DND-41 (cell line): ENCODE measurements at regions not wholly inside any gene's neighbourhood (a gene's known extent, or its start where the extent isn't known, plus 50 kb on each side); places are given as distances from the start of the nearest gene placed in this dataset.
A peak's percentile ranks its signal among the peaks of the same experiment; 100 is the strongest.

Source experiments
- ATAC-seq: fragments of 200-7000 bp; cut with Tn5 transposase; 3 replicates; pipeline ENCODE4 v1.9.1; 2021; ENCODE audit warnings: low read depth; ENCODE audit not compliant: insufficient read depth
- DNase-seq: peaks from one replicate; pipeline ENCODE4 v3.0.0-alpha.2; 2020
- H2AFZ ChIP-seq: 2 replicates; pipeline ENCODE4 v1.6.0; 2012; ENCODE audit warnings: low read depth, low read length
- H3K27ac ChIP-seq: 2 replicates; pipeline ENCODE4 v1.5.1; 2012; ENCODE audit warnings: low read length, inconsistent platforms
- H3K27me3 ChIP-seq: fragments of 200-600 bp; sonication (generic); 2 replicates; pipeline ENCODE4 v1.6.0; 2012; ENCODE audit warnings: low read length, mild to moderate bottlenecking, inconsistent platforms; ENCODE audit not compliant: insufficient read depth, poor library complexity
- H3K36me3 ChIP-seq: 2 replicates; pipeline ENCODE4 v1.5.1; 2012; ENCODE audit warnings: low read length, inconsistent platforms; ENCODE audit not compliant: insufficient read depth
- H3K4me1 ChIP-seq: 2 replicates; pipeline ENCODE4 v1.5.1; 2012; ENCODE audit warnings: mild to moderate bottlenecking, low read length; ENCODE audit not compliant: insufficient read depth
- H3K4me2 ChIP-seq: 2 replicates; pipeline ENCODE4 v1.6.0; 2012; ENCODE audit warnings: mild to moderate bottlenecking, moderate library complexity, low read length, inconsistent platforms; ENCODE audit not compliant: insufficient read depth
- H3K4me3 ChIP-seq, 2 experiments: fragments of 200-600 bp in 1 of 2; shearing (Covaris generic) in 1 of 2; 2 replicates each; pipeline ENCODE4 v1.5.1; 2012 to 2016; ENCODE audit warnings: inconsistent platforms in 2 of 2, low read length in 2 of 2, mild to moderate bottlenecking in 2 of 2, low read depth in 1 of 2, moderate library complexity in 1 of 2
- H3K79me2 ChIP-seq: 2 replicates; pipeline ENCODE4 v1.6.0; 2012; ENCODE audit warnings: low read length, inconsistent platforms; ENCODE audit not compliant: insufficient read depth
- H3K9ac ChIP-seq: 2 replicates; pipeline ENCODE4 v1.6.0; 2012; ENCODE audit warnings: low read depth, mild to moderate bottlenecking, inconsistent platforms, low read length, moderate library complexity
- H3K9me3 ChIP-seq: 2 replicates; pipeline ENCODE4 v1.5.1; 2012; ENCODE audit warnings: low read length, moderate library complexity, mild to moderate bottlenecking, inconsistent platforms; ENCODE audit not compliant: insufficient read depth, severe bottlenecking
- H4K20me1 ChIP-seq: 2 replicates; pipeline ENCODE4 v1.6.0; 2012; ENCODE audit warnings: low read length; ENCODE audit not compliant: insufficient read depth
- EZH2 ChIP-seq: IDR thresholded peaks from 3 replicates; pipeline ENCODE4 v1.6.1; 2012; ENCODE audit warnings: borderline replicate concordance, low read depth, mild to moderate bottlenecking, moderate library complexity, low read length, inconsistent platforms; ENCODE audit not compliant: severe bottlenecking
- TF ChIP-seq, protein P1 (sequence below): IDR thresholded peaks from 2 replicates; pipeline ENCODE4 v1.5.1; 2012; ENCODE audit warnings: borderline replicate concordance, low read length, moderate library complexity, mild to moderate bottlenecking; ENCODE audit not compliant: poor library complexity, severe bottlenecking; ENCODE audit errors: extremely low read depth

DNA sequence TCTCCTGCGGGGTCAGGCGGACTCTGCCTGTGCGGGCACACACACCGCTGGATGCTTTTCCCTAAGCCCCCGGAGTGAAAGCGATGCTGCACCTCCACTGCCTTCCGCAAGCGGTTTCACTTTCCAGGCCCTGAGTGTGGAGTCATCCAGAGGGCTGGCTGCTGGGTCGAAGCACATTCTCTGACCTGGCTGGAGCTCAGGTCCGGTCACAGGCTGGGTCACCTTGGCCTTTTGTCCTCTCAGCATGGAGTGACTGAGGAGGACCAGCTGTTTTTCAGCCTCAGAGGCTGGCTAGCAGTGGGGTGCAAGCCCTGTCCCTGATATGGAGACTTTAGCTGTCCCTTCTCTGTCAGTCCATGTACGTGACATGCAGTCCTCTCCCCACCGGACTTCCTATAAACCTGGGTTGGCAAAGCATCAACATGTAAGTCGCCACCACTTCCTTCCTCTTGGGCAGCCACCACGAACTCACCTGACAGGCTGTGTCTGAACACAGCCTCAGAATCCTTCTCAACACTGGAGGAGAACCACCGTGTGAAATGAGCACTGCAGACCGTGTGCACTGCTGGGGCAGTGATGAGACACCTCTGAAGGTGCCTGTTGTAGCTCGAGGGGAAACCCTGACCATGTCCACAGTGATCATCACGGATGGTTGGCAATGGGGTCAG is 51.3 kb downstream of the GADD45G start:
- peaks cover 6% of the 10 kb centered on the region for H3K4me1 ChIP-seq
- H3K9me3 ChIP-seq = no peaks in the 10 kb centered on the region

GRCh38 chr9:89657295-89657694 is 52.5 kb downstream of the GADD45G start:
- ATAC-seq = no peak
- no peak overlapping the region for H3K4me2 ChIP-seq

More for the DNA sequence above, 51.3 kb downstream of the GADD45G start:
- no peak for TF ChIP-seq EZH2
- TF ChIP-seq, protein P1, sequence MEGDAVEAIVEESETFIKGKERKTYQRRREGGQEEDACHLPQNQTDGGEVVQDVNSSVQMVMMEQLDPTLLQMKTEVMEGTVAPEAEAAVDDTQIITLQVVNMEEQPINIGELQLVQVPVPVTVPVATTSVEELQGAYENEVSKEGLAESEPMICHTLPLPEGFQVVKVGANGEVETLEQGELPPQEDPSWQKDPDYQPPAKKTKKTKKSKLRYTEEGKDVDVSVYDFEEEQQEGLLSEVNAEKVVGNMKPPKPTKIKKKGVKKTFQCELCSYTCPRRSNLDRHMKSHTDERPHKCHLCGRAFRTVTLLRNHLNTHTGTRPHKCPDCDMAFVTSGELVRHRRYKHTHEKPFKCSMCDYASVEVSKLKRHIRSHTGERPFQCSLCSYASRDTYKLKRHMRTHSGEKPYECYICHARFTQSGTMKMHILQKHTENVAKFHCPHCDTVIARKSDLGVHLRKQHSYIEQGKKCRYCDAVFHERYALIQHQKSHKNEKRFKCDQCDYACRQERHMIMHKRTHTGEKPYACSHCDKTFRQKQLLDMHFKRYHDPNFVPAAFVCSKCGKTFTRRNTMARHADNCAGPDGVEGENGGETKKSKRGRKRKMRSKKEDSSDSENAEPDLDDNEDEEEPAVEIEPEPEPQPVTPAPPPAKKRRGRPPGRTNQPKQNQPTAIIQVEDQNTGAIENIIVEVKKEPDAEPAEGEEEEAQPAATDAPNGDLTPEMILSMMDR = no peak
- no peak overlapping the region for H3K9ac ChIP-seq
- no peaks in the 10 kb centered on the region for H3K79me2 ChIP-seq
- no peaks in the 10 kb centered on the region for H3K27me3 ChIP-seq
- peak; percentile 69 for ATAC-seq
- H4K20me1 ChIP-seq = no peaks in the 10 kb centered on the region
- peak; percentile 23 for DNase-seq
- no peak overlapping the region for H2AFZ ChIP-seq
- no peak overlapping the region for H3K4me2 ChIP-seq
- H3K4me3 ChIP-seq = no peak overlapping the region
- no peak overlapping the region for H3K27ac ChIP-seq
- no peaks in the 10 kb centered on the region for H3K36me3 ChIP-seq

GRCh38 chr9:89657765-89658164 is 53.0 kb downstream of the GADD45G start:
- H3K4me3 ChIP-seq = no peak overlapping the region
- peaks cover 6% of the 10 kb centered on the region for H3K4me1 ChIP-seq
- no peak overlapping the region for H3K4me2 ChIP-seq
- no peaks in the 10 kb centered on the region for H3K9me3 ChIP-seq
- DNase-seq = no peak
- H3K27me3 ChIP-seq = no peaks in the 10 kb centered on the region
- no peak overlapping the region for H2AFZ ChIP-seq
- H4K20me1 ChIP-seq = no peaks in the 10 kb centered on the region
- no peak overlapping the region for H3K9ac ChIP-seq
- no peaks in the 10 kb centered on the region for H3K79me2 ChIP-seq
- H3K27ac ChIP-seq = no peak overlapping the region
- peak; percentile 48; the same call in 1 of the 3 replicates for ATAC-seq
- TF ChIP-seq, protein P1 = no peak
- no peak for TF ChIP-seq EZH2
- H3K36me3 ChIP-seq = no peaks in the 10 kb centered on the region

More at GRCh38 chr9:89657295-89657694, 52.5 kb downstream of the GADD45G start:
- no peaks in the 10 kb centered on the region for H3K36me3 ChIP-seq
- H3K4me1 ChIP-seq = peaks cover 6% of the 10 kb centered on the region
- no peak overlapping the region for H2AFZ ChIP-seq
- no peak overlapping the region for H3K4me3 ChIP-seq
- H3K27ac ChIP-seq = no peak overlapping the region
- TF ChIP-seq, protein P1 = no peak
- no peak for TF ChIP-seq EZH2
- H4K20me1 ChIP-seq = no peaks in the 10 kb centered on the region
- H3K79me2 ChIP-seq = no peaks in the 10 kb centered on the region
- no peak for DNase-seq
- H3K9ac ChIP-seq = no peak overlapping the region
- H3K27me3 ChIP-seq = no peaks in the 10 kb centered on the region
- H3K9me3 ChIP-seq = no peaks in the 10 kb centered on the region

- no peak overlapping the region for H3K9ac ChIP-seq
- no peak overlapping the region for H3K27ac ChIP-seq
- no peak overlapping the region for H3K4me3 ChIP-seq
- no peak for DNase-seq
- H3K27me3 ChIP-seq = no peaks in the 10 kb centered on the region
- H3K4me1 ChIP-seq = peaks cover 6% of the 10 kb centered on the region
- H3K79me2 ChIP-seq = no peaks in the 10 kb centered on the region
- no peak for ATAC-seq
- TF ChIP-seq, protein P1 = no peak
- H4K20me1 ChIP-seq = no peaks in the 10 kb centered on the region
- H2AFZ ChIP-seq = no peak overlapping the region
- no peaks in the 10 kb centered on the region for H3K9me3 ChIP-seq
- H3K4me2 ChIP-seq = no peak overlapping the region
- H3K36me3 ChIP-seq = no peaks in the 10 kb centered on the region
Measured at GRCh38 chr9:89658401-89658800, 53.6 kb downstream of the GADD45G start.
